ENCODE measurements at regions not wholly inside any gene's neighbourhood (a gene's known extent, or its start where the extent isn't known, plus 50 kb on each side); places are given as distances from the start of the nearest gene placed in this dataset.
A peak's percentile ranks its signal among the peaks of the same experiment; 100 is the strongest.

DNA sequence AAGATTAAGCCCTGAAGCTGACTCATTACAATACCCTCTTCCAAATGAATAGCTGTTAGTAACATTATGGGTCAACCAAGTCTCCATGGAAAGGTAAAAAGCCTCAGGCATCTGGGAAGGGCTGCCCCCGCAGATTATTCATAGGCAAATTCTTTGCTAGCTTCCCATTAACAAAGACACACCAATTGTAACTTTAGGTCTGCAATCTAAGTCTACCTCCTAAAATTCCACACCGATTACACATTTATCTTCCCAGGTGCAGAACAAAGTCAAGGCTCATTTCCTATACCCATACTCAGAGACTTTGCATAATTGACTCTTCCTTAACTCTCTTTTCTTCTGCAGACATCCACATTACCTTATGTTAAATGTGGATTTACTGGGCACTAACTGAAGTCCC is 826.3 kb upstream of the MBL2 start:
- Mint-ChIP-seq H3K36me3 (ENCODE audit: low read depth) (no peaks in the 10 kb centered on the region), H3K4me3 (no peak overlapping the region), H3K4me1 (peaks cover 12% of the 10 kb centered on the region), H3K27me3 (ENCODE audit: low read depth) (no peaks in the 10 kb centered on the region), H3K27ac (peak overlapping the region in 2 of 3 experiments; percentile 0 to 10), H3K9me3 (no peaks in the 10 kb centered on the region)
- TF ChIP-seq CTCF (IDR thresholded peaks at IDR 0.05; ENCODE audit: unreplicated experiment in 3 of 3) = no peak

- Mint-ChIP-seq H3K4me1 (peaks cover 12% of the 10 kb centered on the region), H3K27me3 (ENCODE audit: low read depth) (no peaks in the 10 kb centered on the region), H3K36me3 (ENCODE audit: low read depth) (no peaks in the 10 kb centered on the region), H3K4me3 (no peak overlapping the region), H3K9me3 (peaks cover under 1% of the 10 kb centered on the region), H3K27ac (peak overlapping the region; percentile 0 to 61 (median 46))
- TF ChIP-seq CTCF (IDR thresholded peaks at IDR 0.05; ENCODE audit: unreplicated experiment in 3 of 3) = no peak
These were observed 825.3 kb upstream of the MBL2 start for GRCh38 chr10:53597835-53598251.

GRCh38 chr10:53580465-53580864 is 807.9 kb upstream of the MBL2 start:
- Mint-ChIP-seq H3K4me3 (no peak overlapping the region), H3K27me3 (ENCODE audit: low read depth) (no peaks in the 10 kb centered on the region), H3K27ac (no peak overlapping the region), H3K36me3 (ENCODE audit: low read depth) (no peaks in the 10 kb centered on the region), H3K4me1 (no peaks in the 10 kb centered on the region), H3K9me3 (no peaks in the 10 kb centered on the region)
- TF ChIP-seq CTCF (IDR thresholded peaks at IDR 0.05; ENCODE audit: unreplicated experiment in 3 of 3) = no peak

- Mint-ChIP-seq H3K27me3 (ENCODE audit: low read depth) (no peaks in the 10 kb centered on the region), H3K9me3 (no peaks in the 10 kb centered on the region), H3K4me1 (no peaks in the 10 kb centered on the region), H3K4me3 (no peak overlapping the region), H3K36me3 (ENCODE audit: low read depth) (no peaks in the 10 kb centered on the region), H3K27ac (no peak overlapping the region)
- TF ChIP-seq CTCF (IDR thresholded peaks at IDR 0.05; ENCODE audit: unreplicated experiment in 3 of 3) = no peak
These were observed 807.2 kb upstream of the MBL2 start for GRCh38 chr10:53579773-53580172.

GRCh38 chr10:53574024-53574423 is 801.4 kb upstream of the MBL2 start:
- Mint-ChIP-seq H3K27ac (no peak overlapping the region), H3K4me3 (no peak overlapping the region), H3K4me1 (no peaks in the 10 kb centered on the region), H3K27me3 (ENCODE audit: low read depth) (no peaks in the 10 kb centered on the region), H3K9me3 (no peaks in the 10 kb centered on the region), H3K36me3 (ENCODE audit: low read depth) (no peaks in the 10 kb centered on the region)
- TF ChIP-seq CTCF (IDR thresholded peaks at IDR 0.05; ENCODE audit: unreplicated experiment in 3 of 3) = no peak

- no peak for TF ChIP-seq CTCF (IDR thresholded peaks at IDR 0.05; ENCODE audit: unreplicated experiment in 3 of 3)
- H3K27ac Mint-ChIP-seq = no peak overlapping the region
- H3K27me3 Mint-ChIP-seq (ENCODE audit: low read depth) = no peaks in the 10 kb centered on the region
- no peaks in the 10 kb centered on the region for H3K4me1 Mint-ChIP-seq
- no peaks in the 10 kb centered on the region for H3K36me3 Mint-ChIP-seq (ENCODE audit: low read depth)
- no peak overlapping the region for H3K4me3 Mint-ChIP-seq
- H3K9me3 Mint-ChIP-seq = no peaks in the 10 kb centered on the region
These were observed 800.9 kb upstream of the MBL2 start for GRCh38 chr10:53573498-53573897.
